ENCODE measurements at regions not wholly inside any gene's neighbourhood (a gene's known extent, or its start where the extent isn't known, plus 50 kb on each side); places are given as distances from the start of the nearest gene placed in this dataset.

GRCh38 chr1:91137173-91137852 is 115.5 kb upstream of the ZNF644 start:
- Histone ChIP-seq H3K36me3 (ENCODE audit: control insufficient read depth in 1 of 2, insufficient read depth in 2 of 2, low read length in 2 of 2) (no peaks in the 10 kb centered on the region), H3K9me2 (ENCODE audit: insufficient read depth) (no peaks in the 10 kb centered on the region), H3K27ac (ENCODE audit: low read depth, low read length) (no peak overlapping the region), H3K4me1 (ENCODE audit: control insufficient read depth in 1 of 2, insufficient read depth in 2 of 2, low read length in 2 of 2) (no peaks in the 10 kb centered on the region), H3K4me2 (ENCODE audit: low read length) (no peak overlapping the region), H3K9ac (ENCODE audit: low read length) (no peak overlapping the region), H3K9me3 (ENCODE audit: control insufficient read depth in 1 of 2, insufficient read depth in 1 of 2, low read depth in 1 of 2, low read length in 2 of 2) (no peaks in the 10 kb centered on the region), H2AFZ (ENCODE audit: low read depth, low read length, poor library complexity, severe bottlenecking) (no peak overlapping the region), H3K4me3 (replicated peaks in 1 of 2; ENCODE audit: low read depth in 1 of 2, low read length in 2 of 2) (no peak overlapping the region), H3K27me3 (ENCODE audit: insufficient read depth, low read length) (no peaks in the 10 kb centered on the region), H3K79me2 (ENCODE audit: insufficient read depth, low read length) (no peaks in the 10 kb centered on the region), H4K20me1 (ENCODE audit: insufficient read depth) (no peaks in the 10 kb centered on the region)
- no TSS peak for BruUV-seq (replicated peaks)
- POLR2A ChIA-PET = no interaction called here
- CTCF ChIA-PET = no interaction called here
- RAD21 ChIA-PET (ENCODE audit: low non-redundant PET in 1 of 2, low total read pairs in 2 of 2, uncharacterized antibody in 2 of 2, unreplicated experiment in 2 of 2) = no interaction called here
- no peak for TF ChIP-seq TCF7L2 (IDR thresholded peaks at IDR 0.05; ENCODE audit: borderline replicate concordance, extremely low read depth, insufficient read depth, insufficient read length)
- no peak for TF ChIP-seq CEBPB (IDR thresholded peaks at IDR 0.05; ENCODE audit: low read depth)
- no peak for TF ChIP-seq MAX (IDR thresholded peaks at IDR 0.05)
- TF ChIP-seq YY1 (IDR thresholded peaks at IDR 0.05; ENCODE audit: extremely low read depth, insufficient replicate concordance, low read depth, low read length) = no peak
- TF ChIP-seq ATF3 (IDR thresholded peaks at IDR 0.05) = no peak
- TF ChIP-seq EZH2phosphoT487 (IDR thresholded peaks at IDR 0.05; ENCODE audit: borderline replicate concordance) = no peak
- TF ChIP-seq ZNF274 (IDR thresholded peaks at IDR 0.05; ENCODE audit: low read depth, low read length) = no peak
- no peak for TF ChIP-seq REST (IDR thresholded peaks at IDR 0.05; ENCODE audit: low read depth)
- TF ChIP-seq EGR1 (IDR thresholded peaks at IDR 0.05; ENCODE audit: low read depth) = no peak
- no peak for TF ChIP-seq CTCF (IDR thresholded peaks at IDR 0.05 in 2 of 3, conservative IDR thresholded peaks at IDR 0.05 in 1 of 3; ENCODE audit: borderline replicate concordance in 1 of 3, insufficient read depth in 1 of 3, low read depth in 2 of 3, low read length in 2 of 3)
- no peak for TF ChIP-seq SRF (IDR thresholded peaks at IDR 0.05; ENCODE audit: low read depth)
- no peak for TF ChIP-seq CBX3 (IDR thresholded peaks at IDR 0.05; ENCODE audit: low read depth)
- no peak for TF ChIP-seq POLR2AphosphoS5 (IDR thresholded peaks at IDR 0.05; ENCODE audit: low read depth, low read length)
- ATAC-seq (no peak), DNase-seq (ENCODE audit: low read depth, low spot score) (no peak)
- intact Hi-C loops (cut with micrococcal nuclease) = no loop called here
